ENCODE measurements at regions not wholly inside any gene's neighbourhood (a gene's known extent, or its start where the extent isn't known, plus 50 kb on each side); places are given as distances from the start of the nearest gene placed in this dataset.

DNA sequence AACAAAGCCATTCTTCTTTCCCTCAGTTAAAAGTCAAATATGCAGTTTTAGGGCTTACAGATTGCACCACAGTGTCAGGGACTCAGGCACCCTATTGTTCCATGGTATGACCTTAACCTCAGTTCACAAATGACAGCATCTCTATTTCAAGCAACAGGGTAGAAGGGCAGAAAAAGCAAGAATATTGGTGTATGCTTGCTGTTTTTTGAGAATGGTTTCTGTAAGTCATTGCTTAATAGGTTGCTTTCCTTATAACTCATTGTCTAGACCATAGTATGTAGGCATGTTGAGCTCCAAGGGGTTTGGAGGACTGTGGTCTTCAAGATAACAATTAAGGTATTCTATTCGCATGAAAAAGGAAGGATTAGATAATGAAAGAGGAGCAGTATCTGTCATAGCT is 183.5 kb upstream of the EDIL3 start:
- no peak for DNase-seq
- H3K27ac ChIP-seq, result no peak overlapping the region
- no peaks in the 10 kb centered on the region for H3K36me3 ChIP-seq
- H3K27me3 ChIP-seq (ENCODE audit: insufficient read depth, low read depth, severe bottlenecking), result no peaks in the 10 kb centered on the region
- H3K4me3 ChIP-seq (ENCODE audit: low read depth, low read length), result no peak overlapping the region
- no peak for TF ChIP-seq CTCF (IDR thresholded peaks at IDR 0.05; ENCODE audit: low read depth, low read length)
- no peaks in the 10 kb centered on the region for H3K9me3 ChIP-seq (ENCODE audit: severe bottlenecking)

DNA sequence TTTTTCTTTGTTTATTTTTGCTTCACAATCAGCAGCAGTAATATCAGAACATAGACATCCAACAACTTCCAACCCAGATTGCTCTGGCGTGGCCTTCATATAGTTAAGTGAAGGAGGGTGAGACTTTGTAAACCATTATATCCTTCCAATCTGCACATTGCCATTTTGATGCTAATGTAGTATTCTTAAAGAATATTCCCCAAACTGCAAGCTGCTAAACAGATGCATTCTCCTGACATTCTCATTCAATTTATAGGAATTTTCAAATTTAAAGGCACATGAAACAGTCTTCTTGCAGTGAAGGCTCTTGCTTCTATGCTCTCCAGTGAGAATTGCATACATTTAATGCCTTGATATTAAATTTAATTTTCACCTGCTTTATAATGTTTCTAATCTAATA is 181.2 kb upstream of the EDIL3 start:
- DNase-seq, result no peak
- Histone ChIP-seq H3K9me3 (ENCODE audit: severe bottlenecking) (no peaks in the 10 kb centered on the region), H3K4me3 (ENCODE audit: low read depth, low read length) (no peak overlapping the region), H3K27ac (no peak overlapping the region), H3K27me3 (ENCODE audit: insufficient read depth, low read depth, severe bottlenecking) (no peaks in the 10 kb centered on the region), H3K36me3 (no peaks in the 10 kb centered on the region)
- TF ChIP-seq CTCF (IDR thresholded peaks at IDR 0.05; ENCODE audit: low read depth, low read length), result no peak

DNA sequence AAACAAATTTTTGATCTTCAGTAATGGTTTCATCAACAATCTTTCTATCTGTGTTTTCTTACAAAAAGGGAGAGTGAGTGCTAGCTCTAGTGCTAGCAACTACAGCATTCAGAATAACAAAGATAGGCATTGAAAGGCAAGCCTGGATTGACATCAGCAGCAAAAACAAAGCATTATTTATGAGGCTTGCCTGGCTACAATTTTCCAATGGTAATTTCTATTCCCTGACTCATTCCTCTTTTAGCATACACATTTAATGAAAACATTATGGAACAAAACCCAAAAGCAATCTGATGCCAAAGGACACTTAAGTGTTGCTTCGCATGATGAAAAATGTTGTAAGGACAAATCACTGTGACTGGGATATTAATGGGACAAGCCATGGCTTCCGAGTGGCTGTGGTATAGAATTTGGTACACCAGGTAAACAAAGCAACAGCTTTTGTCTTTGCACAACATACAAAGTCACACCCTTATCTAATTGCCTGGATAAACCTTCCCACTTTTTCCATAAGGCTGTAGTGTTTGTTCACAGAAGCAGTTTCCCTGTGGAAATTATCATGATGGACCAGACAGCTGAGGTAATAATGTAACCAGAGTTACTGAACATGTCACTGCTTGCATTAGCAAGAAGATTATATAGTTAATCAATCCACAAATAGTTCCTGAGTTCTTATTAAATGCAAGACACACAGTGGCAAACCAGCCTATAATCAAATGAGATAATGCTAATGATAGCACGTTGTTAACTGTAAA is 179.8 kb upstream of the EDIL3 start:
- Histone ChIP-seq H3K4me3 (ENCODE audit: low read depth, low read length) (no peak overlapping the region), H3K36me3 (no peaks in the 10 kb centered on the region), H3K27ac (no peak overlapping the region), H3K9me3 (ENCODE audit: severe bottlenecking) (no peaks in the 10 kb centered on the region), H3K27me3 (ENCODE audit: insufficient read depth, low read depth, severe bottlenecking) (no peaks in the 10 kb centered on the region)
- DNase-seq, result no peak
- no peak for TF ChIP-seq CTCF (IDR thresholded peaks at IDR 0.05; ENCODE audit: low read depth, low read length)

DNA sequence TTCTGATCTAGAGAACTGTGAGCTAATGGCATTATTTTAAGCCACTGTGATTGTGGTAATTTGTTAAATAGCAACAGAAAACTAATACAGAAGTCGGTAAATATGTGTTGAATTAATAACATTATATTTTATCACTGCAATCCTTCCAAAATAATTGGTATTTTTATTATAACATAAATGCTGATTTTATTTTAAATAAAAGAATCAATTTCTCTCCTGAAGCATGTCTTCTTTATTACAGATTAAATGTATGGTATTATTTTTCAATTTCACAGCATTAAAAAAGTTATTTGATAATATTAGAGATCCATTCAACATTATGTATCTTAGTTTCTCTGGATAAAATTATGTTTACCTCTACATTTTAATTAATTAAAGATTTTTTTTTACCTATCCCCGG is 165.5 kb upstream of the EDIL3 start:
- Histone ChIP-seq H3K27ac (no peak overlapping the region), H3K27me3 (ENCODE audit: insufficient read depth, low read depth, severe bottlenecking) (no peaks in the 10 kb centered on the region), H3K36me3 (no peaks in the 10 kb centered on the region), H3K9me3 (ENCODE audit: severe bottlenecking) (no peaks in the 10 kb centered on the region), H3K4me3 (ENCODE audit: low read depth, low read length) (no peak overlapping the region)
- TF ChIP-seq CTCF (IDR thresholded peaks at IDR 0.05; ENCODE audit: low read depth, low read length), result no peak
- no peak for DNase-seq

GRCh38 chr5:84549054-84549453 is 164.4 kb upstream of the EDIL3 start:
- H3K36me3 ChIP-seq, result no peaks in the 10 kb centered on the region
- no peaks in the 10 kb centered on the region for H3K9me3 ChIP-seq (ENCODE audit: severe bottlenecking)
- no peaks in the 10 kb centered on the region for H3K27me3 ChIP-seq (ENCODE audit: insufficient read depth, low read depth, severe bottlenecking)
- DNase-seq, result no peak
- no peak for TF ChIP-seq CTCF (IDR thresholded peaks at IDR 0.05; ENCODE audit: low read depth, low read length)
- H3K4me3 ChIP-seq (ENCODE audit: low read depth, low read length), result no peak overlapping the region
- no peak overlapping the region for H3K27ac ChIP-seq

DNA sequence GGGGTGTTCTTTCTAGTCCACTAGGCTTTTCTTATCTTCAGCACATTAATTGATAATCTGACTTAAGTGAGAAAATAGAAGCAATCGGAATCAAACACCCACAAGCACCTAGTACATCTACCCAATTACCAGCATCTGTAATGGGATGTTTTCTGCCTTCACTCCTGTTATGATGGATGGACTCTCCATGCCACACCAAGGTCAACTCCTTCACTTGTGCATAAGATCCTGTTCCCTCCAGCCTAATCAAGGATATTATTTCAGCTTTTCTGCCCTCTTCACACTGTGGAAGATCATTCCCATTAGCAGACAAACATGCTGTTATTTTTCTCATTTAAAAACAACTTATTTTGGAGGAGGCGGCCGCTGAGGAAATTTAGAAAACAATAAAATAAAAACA is 162.0 kb upstream of the EDIL3 start:
- no peaks in the 10 kb centered on the region for H3K36me3 ChIP-seq
- H3K27me3 ChIP-seq (ENCODE audit: insufficient read depth, low read depth, severe bottlenecking), result no peaks in the 10 kb centered on the region
- H3K4me3 ChIP-seq (ENCODE audit: low read depth, low read length), result no peak overlapping the region
- no peak for DNase-seq
- H3K27ac ChIP-seq, result no peak overlapping the region
- no peaks in the 10 kb centered on the region for H3K9me3 ChIP-seq (ENCODE audit: severe bottlenecking)
- TF ChIP-seq CTCF (IDR thresholded peaks at IDR 0.05; ENCODE audit: low read depth, low read length), result no peak
